Loucy (cell line): ENCODE measurements at regions not wholly inside any gene's neighbourhood (a gene's known extent, or its start where the extent isn't known, plus 50 kb on each side); places are given as distances from the start of the nearest gene placed in this dataset.
A peak's percentile ranks its signal among the peaks of the same experiment; 100 is the strongest.

Source experiments
- H2AFZ ChIP-seq: fragments of 200-600 bp; sonication (generic); 2 replicates; pipeline ENCODE4 v1.6.0; 2016; ENCODE audit warnings: antibody characterized with exemption, mild to moderate bottlenecking, low read length, moderate library complexity
- H3F3A ChIP-seq: fragments of 200-600 bp; 2 replicates; pipeline ENCODE4 v1.6.0; 2016; ENCODE audit warnings: antibody characterized with exemption, low read depth, mild to moderate bottlenecking
- H3K27me3 ChIP-seq: fragments of 200-600 bp; sonication (generic); 2 replicates; pipeline ENCODE4 v1.6.1; 2014; ENCODE audit warnings: low read length, mild to moderate bottlenecking; ENCODE audit not compliant: insufficient read depth, poor library complexity, severe bottlenecking
- H3K36me3 ChIP-seq: fragments of 200-600 bp; sonication (generic); 2 replicates; pipeline ENCODE4 v1.6.1; 2016; ENCODE audit warnings: low read length; ENCODE audit not compliant: insufficient read depth
- H3K4me1 ChIP-seq: fragments of 200-600 bp; sonication (generic); 2 replicates; pipeline ENCODE4 v1.5.1; 2014; ENCODE audit warnings: low read length, mild to moderate bottlenecking; ENCODE audit not compliant: insufficient read depth, poor library complexity, severe bottlenecking
- H3K4me2 ChIP-seq: fragments of 200-600 bp; sonication (generic); 2 replicates; pipeline ENCODE4 v1.6.0; 2014; ENCODE audit warnings: antibody characterized with exemption, low read length, low read depth, mild to moderate bottlenecking; ENCODE audit not compliant: poor library complexity, severe bottlenecking
- H3K4me3 ChIP-seq: fragments of 200-600 bp; sonication (generic); 2 replicates; pipeline ENCODE4 v1.5.1; 2014; ENCODE audit warnings: low read length, mild to moderate bottlenecking, mixed read lengths; ENCODE audit not compliant: poor library complexity, severe bottlenecking
- H3K79me2 ChIP-seq: fragments of 200-600 bp; sonication (generic); 2 replicates; pipeline ENCODE4 v1.6.1; 2014; ENCODE audit warnings: low read length; ENCODE audit not compliant: insufficient read depth
- H3K9ac ChIP-seq: fragments of 200-600 bp; sonication (generic); 2 replicates; pipeline ENCODE4 v1.6.0; 2014; ENCODE audit warnings: mild to moderate bottlenecking, low read depth, low read length, moderate library complexity; ENCODE audit not compliant: poor library complexity, severe bottlenecking
- H3K9me2 ChIP-seq: fragments of 200-600 bp; sonication (generic); replicated peaks from 2 replicates; pipeline ENCODE4 v1.6.1; 2016; ENCODE audit warnings: low read depth, low read length, mixed read lengths
- H3K9me3 ChIP-seq: fragments of 200-600 bp; sonication (generic); 2 replicates; pipeline ENCODE4 v1.6.1; 2014; ENCODE audit warnings: mild to moderate bottlenecking, antibody characterized with exemption, low read length, low read depth; ENCODE audit not compliant: insufficient read depth
- H4K20me1 ChIP-seq: fragments of 200-600 bp; sonication (generic); 2 replicates; pipeline ENCODE4 v1.6.0; 2014; ENCODE audit warnings: antibody characterized with exemption, low read length, mild to moderate bottlenecking; ENCODE audit not compliant: insufficient read depth, poor library complexity, severe bottlenecking
- CTCF ChIP-seq: fragments of 200-600 bp; sonication (generic); conservative IDR thresholded peaks from 2 replicates; pipeline ENCODE4 v1.5.1; 2014; ENCODE audit warnings: mild to moderate bottlenecking, antibody characterized with exemption, low read length
- EZH2phosphoT487 ChIP-seq: fragments of 200-600 bp; IDR thresholded peaks from 2 replicates; pipeline ENCODE4 v1.6.1; 2018; ENCODE audit warnings: antibody characterized with exemption, mild to moderate bottlenecking, moderate library complexity, borderline replicate concordance

DNA sequence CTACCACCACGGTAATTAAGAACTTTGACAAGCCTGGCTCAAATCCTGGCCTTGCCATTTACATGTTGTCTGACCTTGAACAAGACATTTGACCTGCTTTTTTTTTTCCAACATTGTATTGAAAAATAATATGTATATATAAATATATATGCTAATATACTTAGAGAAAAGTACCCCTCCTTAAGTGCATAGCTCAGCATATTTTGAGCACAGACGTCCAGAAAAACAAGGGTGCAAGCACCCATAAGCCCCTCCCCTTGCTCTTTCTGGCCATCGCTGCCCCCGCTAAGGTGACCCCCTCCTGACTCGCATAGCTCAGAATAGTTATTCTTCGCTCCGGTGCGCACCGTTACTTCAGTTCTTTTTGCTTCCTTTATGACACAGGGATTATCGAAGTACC lies 742.0 kb upstream of the FRG1 start:
- Histone ChIP-seq H2AFZ (no peak overlapping the region), H3K79me2 (no peaks in the 10 kb centered on the region), H3K4me1 (peaks cover 15% of the 10 kb centered on the region), H3F3A (no peaks in the 10 kb centered on the region), H3K4me3 (no peak overlapping the region), H3K4me2 (no peak overlapping the region), H3K9ac (no peak overlapping the region), H3K27me3 (no peaks in the 10 kb centered on the region), H3K9me2 (no peaks in the 10 kb centered on the region), H3K36me3 (no peaks in the 10 kb centered on the region), H4K20me1 (no peaks in the 10 kb centered on the region), H3K9me3 (no peaks in the 10 kb centered on the region)
- TF ChIP-seq CTCF (no peak), EZH2phosphoT487 (no peak)

GRCh38 chr4:189200353-189200752 lies 740.3 kb upstream of the FRG1 start:
- no peak for TF ChIP-seq EZH2phosphoT487
- no peak overlapping the region for H3K4me2 ChIP-seq
- H3K4me1 ChIP-seq: peaks cover 17% of the 10 kb centered on the region
- no peak overlapping the region for H3K9ac ChIP-seq
- H3K27me3 ChIP-seq: no peaks in the 10 kb centered on the region
- H4K20me1 ChIP-seq: no peaks in the 10 kb centered on the region
- no peaks in the 10 kb centered on the region for H3K36me3 ChIP-seq
- no peak overlapping the region for H3K4me3 ChIP-seq
- no peak overlapping the region for H2AFZ ChIP-seq
- no peaks in the 10 kb centered on the region for H3K9me2 ChIP-seq
- no peaks in the 10 kb centered on the region for H3F3A ChIP-seq
- no peaks in the 10 kb centered on the region for H3K9me3 ChIP-seq
- no peaks in the 10 kb centered on the region for H3K79me2 ChIP-seq

- Histone ChIP-seq H3K27me3 (no peaks in the 10 kb centered on the region), H3K79me2 (no peaks in the 10 kb centered on the region), H2AFZ (peak overlapping the region; percentile 50; the same call in 1 of the 2 replicates), H3K4me3 (peak overlapping the region; percentile 70), H3K36me3 (no peaks in the 10 kb centered on the region), H3K9ac (peak overlapping the region; percentile 61), H3K9me3 (no peaks in the 10 kb centered on the region), H3K9me2 (no peaks in the 10 kb centered on the region), H3K4me1 (peaks cover 17% of the 10 kb centered on the region), H3K4me2 (peak overlapping the region; percentile 55), H4K20me1 (no peaks in the 10 kb centered on the region), H3F3A (no peaks in the 10 kb centered on the region)
- TF ChIP-seq EZH2phosphoT487: no peak
- peak; percentile 81 for TF ChIP-seq CTCF
These were observed 738.3 kb upstream of the FRG1 start for GRCh38 chr4:189202182-189202868.

DNA sequence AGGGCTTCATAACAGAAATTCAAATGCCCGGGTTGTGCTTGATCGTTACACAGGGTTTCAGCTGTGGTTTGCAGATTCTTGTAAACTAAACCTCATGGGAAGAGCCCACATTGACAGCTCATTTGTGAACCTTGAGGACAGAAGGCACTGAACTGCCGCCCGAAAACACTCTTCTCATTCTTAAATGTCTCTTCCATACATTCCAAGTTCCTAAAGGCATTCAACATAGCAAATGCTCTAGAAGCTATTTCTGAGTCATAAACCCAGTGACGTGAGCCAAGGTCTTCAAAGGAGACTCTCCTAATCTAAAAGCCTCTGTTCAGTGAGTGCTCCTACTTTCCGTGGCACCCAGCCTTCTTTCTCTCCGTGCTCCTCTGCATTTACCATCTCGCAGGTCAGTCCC lies 737.8 kb upstream of the FRG1 start:
- Histone ChIP-seq H3K9ac (peak overlapping the region; percentile 61), H3K79me2 (no peaks in the 10 kb centered on the region), H3K36me3 (no peaks in the 10 kb centered on the region), H3K9me2 (no peaks in the 10 kb centered on the region), H3F3A (no peaks in the 10 kb centered on the region), H3K9me3 (no peaks in the 10 kb centered on the region), H4K20me1 (no peaks in the 10 kb centered on the region), H3K27me3 (no peaks in the 10 kb centered on the region), H3K4me2 (peak overlapping the region; percentile 55), H2AFZ (peak overlapping the region; percentile 50; the same call in 1 of the 2 replicates), H3K4me1 (peaks cover 17% of the 10 kb centered on the region), H3K4me3 (peak overlapping the region; percentile 70)
- TF ChIP-seq CTCF (no peak), EZH2phosphoT487 (no peak)
